WI38 (cell line): ENCODE measurements at regions not wholly inside any gene's neighbourhood (a gene's known extent, or its start where the extent isn't known, plus 50 kb on each side); places are given as distances from the start of the nearest gene placed in this dataset.
"Not testable (repeated sequence)": the region's sequence is repeated elsewhere in the genome, so short reads cannot be mapped to it uniquely, and the experiment has no call there.

Experiments used
- H3K4me3 ChIP-seq: 2 replicates; pipeline ENCODE4 v1.5.1; 2011; ENCODE audit warnings: low read depth, mild to moderate bottlenecking, control low read depth, low read length
- CTCF ChIP-seq: IDR thresholded peaks from 2 replicates; pipeline ENCODE4 v1.5.1; 2012; ENCODE audit warnings: low read depth, mild to moderate bottlenecking, control low read depth, low read length

DNA sequence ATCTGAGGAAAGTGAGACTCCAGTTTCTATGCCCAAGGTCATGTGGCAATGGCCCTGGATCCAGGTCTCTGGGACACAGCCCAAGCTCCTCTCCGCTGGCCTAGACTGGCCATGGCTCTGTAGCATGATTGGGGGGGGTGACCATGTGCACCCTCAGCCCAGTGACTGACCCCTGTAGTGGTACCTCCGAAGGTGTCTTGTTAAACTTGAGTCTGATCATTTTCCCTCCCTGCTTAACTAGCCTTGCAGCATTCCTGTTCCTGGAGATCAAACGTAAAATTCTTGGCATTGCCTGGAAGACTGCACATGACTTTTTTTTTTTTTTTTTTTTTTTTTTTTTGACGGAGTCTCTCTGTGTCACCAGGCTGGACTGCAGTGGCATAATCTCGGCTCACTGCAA is 1116.0 kb downstream of the TBC1D22A start:
- no peak overlapping the region for H3K4me3 ChIP-seq
- TF ChIP-seq CTCF, result no peak

DNA sequence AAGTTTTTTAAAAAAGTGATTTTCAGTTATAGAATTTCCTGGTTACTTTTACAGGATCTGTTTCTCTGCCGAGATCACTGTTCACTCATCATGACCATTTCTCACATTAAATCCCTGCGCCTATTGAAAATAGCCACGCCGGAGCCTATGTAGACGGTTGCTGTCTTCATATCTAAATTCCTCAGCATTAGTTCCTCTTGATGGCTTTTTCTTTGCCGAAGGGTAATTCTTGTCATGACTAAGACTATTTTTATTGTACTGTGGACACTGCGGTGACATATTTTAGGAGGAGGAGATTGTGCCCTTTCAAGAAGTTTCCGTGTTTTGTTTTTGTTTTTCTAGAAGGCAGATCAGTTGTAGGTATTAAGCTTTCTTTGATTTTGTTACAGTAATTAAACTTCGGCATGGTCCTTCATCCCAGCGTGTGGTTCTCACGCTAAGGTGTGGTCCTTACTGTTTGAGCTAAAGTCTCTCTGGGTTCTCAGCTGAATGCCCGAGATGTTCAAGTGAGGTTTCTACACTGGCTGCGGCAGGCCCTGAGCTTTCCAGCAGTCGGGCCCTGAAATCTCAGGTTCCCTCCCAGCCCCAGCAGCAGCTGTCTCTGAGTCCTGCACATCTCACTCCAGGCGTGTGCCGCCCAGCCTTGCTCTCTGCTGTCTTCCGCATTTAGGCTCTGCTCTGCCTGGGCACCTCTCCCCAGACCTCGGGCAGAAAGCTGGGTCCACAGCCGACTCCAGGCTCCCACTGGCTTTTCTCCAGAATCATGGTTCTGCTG is 1110.5 kb downstream of the TBC1D22A start:
- no peak for TF ChIP-seq CTCF
- H3K4me3 ChIP-seq, result no peak overlapping the region

DNA sequence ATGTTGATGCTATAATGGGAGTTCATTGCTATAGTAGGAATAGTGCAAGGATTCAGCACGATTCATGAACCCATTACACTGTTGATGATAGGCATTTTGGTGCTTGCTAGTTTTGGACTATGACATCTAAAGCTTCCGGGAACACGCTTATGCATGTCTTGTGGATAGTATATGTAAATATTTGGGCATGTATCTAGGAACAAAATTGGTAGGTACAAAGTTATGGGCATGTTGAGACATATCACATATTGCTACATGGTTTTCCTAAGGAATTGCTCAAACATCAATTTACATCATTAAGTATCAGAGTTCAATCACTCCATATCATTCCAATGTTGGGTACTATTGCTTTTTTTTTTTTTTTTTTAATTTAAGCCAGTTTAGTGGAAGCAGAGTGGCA is 1103.2 kb downstream of the TBC1D22A start:
- TF ChIP-seq CTCF, result no peak

GRCh38 chr22:47862394-47862793 is 1099.9 kb downstream of the TBC1D22A start:
- no peak for TF ChIP-seq CTCF
- H3K4me3 ChIP-seq, result no peak overlapping the region

More for the DNA sequence above, 1103.2 kb downstream of the TBC1D22A start:
- no peak overlapping the region for H3K4me3 ChIP-seq

DNA sequence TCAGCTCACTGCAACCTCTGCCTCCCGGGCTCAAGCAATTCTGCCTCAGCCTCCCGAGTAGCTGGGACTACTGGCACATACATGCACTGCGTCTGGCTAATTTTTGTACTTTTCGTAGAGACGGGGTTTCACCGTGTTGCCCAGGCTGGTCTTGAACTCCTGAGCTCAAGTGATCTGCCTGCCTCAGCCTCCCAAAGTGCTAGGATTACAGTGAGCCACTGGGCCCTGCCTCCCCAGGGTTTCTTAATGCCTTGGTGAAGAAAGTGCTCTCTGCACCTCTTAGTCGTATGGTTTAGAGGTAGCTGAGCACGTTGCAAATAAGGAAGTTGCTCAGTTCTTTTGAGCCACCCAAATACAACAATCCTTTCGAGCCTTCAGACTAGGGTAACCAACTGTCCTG is 1098.5 kb downstream of the TBC1D22A start:
- not testable (repeated sequence) for H3K4me3 ChIP-seq

GRCh38 chr22:47859881-47860525 is 1097.6 kb downstream of the TBC1D22A start:
- H3K4me3 ChIP-seq, result no peak overlapping the region
- no peak for TF ChIP-seq CTCF

DNA sequence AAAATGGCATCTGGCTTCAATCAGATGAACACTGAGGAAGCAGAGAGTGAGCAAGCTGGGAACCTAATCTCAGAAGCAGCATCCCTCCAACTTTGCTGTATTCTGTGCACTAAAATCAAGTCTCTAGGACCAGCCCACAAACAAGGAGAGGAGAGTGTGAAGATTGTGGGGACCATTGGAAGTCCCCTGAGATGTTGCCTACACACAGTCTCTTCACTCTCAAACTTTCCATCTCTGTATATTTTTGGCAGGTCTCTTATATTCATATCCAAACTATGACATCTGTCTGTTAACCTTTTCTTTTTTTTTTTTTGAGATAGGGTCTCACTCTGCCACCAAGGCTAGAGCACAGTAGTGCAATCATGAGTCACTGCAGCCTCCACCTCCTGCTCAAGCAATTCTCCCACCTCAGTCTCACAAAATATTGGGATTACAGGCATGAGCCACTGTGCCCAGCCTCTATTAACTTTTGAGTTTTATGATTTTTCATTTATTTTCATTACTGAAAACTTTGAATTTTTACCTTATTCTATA is 1096.4 kb downstream of the TBC1D22A start:
- H3K4me3 ChIP-seq, result no peak overlapping the region
- no peak for TF ChIP-seq CTCF
